ENCODE measurements at regions not wholly inside any gene's neighbourhood (a gene's known extent, or its start where the extent isn't known, plus 50 kb on each side); places are given as distances from the start of the nearest gene placed in this dataset.

GRCh38 chr1:191099696-191100095 lies 622.0 kb upstream of the BRINP3 start:
- Histone ChIP-seq H3K9me3 (ENCODE audit: low read depth, low read length) (no peaks in the 10 kb centered on the region), H3K9ac (ENCODE audit: insufficient read length) (no peak overlapping the region), H3K36me3 (ENCODE audit: insufficient read depth, low read length) (no peaks in the 10 kb centered on the region), H3K27ac (no peak overlapping the region), H3K4me3 (no peak overlapping the region)
- DNase-seq (ENCODE audit: low read depth, low spot score) = no peak
- TF ChIP-seq POLR2AphosphoS5 (IDR thresholded peaks at IDR 0.05; ENCODE audit: borderline replicate concordance, low read depth, low read length) (no peak), EZH2 (IDR thresholded peaks at IDR 0.05) (no peak), FOXP2 (optimal IDR thresholded peaks at IDR 0.05; ENCODE audit: control extremely low read depth, extremely low read length, insufficient read depth) (no peak)

DNA sequence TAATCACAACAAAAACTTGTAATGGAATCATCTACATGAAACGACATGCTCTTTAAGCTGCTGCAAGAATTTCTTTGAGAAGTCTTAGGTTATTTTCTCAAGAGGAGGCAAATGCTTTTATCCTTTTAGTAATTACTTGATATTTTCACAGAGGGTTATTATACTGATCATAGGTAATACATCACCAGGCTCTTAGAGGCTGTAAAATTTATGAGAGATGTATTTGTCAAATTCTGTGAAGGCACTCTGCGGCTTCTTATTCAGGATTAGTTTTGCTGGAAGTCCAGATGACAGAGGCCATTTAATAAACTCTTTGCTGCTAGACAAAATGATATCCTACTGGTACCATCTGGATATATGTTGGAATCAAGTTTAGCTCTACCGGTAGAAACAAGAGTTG lies 624.3 kb upstream of the BRINP3 start:
- no peak overlapping the region for H3K9ac ChIP-seq (ENCODE audit: insufficient read length)
- TF ChIP-seq POLR2AphosphoS5 (IDR thresholded peaks at IDR 0.05; ENCODE audit: borderline replicate concordance, low read depth, low read length) (no peak), EZH2 (IDR thresholded peaks at IDR 0.05) (no peak), FOXP2 (optimal IDR thresholded peaks at IDR 0.05; ENCODE audit: control extremely low read depth, extremely low read length, insufficient read depth) (no peak)
- H3K4me3 ChIP-seq = no peak overlapping the region
- no peaks in the 10 kb centered on the region for H3K9me3 ChIP-seq (ENCODE audit: low read depth, low read length)
- no peak for DNase-seq (ENCODE audit: low read depth, low spot score)
- no peaks in the 10 kb centered on the region for H3K36me3 ChIP-seq (ENCODE audit: insufficient read depth, low read length)
- no peak overlapping the region for H3K27ac ChIP-seq

DNA sequence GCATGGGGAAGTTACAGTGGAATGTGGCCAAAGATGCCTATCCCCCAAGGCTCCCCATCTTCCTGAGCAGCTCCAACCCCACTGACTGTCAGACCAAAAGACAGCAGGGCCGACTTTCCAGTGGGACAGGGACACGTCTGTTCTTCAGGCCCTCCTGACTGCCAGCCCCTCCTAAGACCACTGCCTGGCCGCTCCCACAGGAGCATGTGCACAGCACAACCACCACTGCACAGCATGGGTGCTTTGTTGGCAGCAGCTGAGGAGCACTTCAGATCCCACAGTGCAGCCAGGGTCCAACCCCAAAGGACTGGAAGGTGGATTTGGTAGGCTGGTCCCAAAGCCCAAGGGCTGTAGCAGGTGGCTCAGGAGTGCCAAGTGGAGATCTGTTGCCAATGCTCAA lies 648.3 kb upstream of the BRINP3 start:
- TF ChIP-seq EZH2 (IDR thresholded peaks at IDR 0.05) (no peak), FOXP2 (optimal IDR thresholded peaks at IDR 0.05; ENCODE audit: control extremely low read depth, extremely low read length, insufficient read depth) (no peak), POLR2AphosphoS5 (IDR thresholded peaks at IDR 0.05; ENCODE audit: borderline replicate concordance, low read depth, low read length) (no peak)
- no peak overlapping the region for H3K27ac ChIP-seq

DNA sequence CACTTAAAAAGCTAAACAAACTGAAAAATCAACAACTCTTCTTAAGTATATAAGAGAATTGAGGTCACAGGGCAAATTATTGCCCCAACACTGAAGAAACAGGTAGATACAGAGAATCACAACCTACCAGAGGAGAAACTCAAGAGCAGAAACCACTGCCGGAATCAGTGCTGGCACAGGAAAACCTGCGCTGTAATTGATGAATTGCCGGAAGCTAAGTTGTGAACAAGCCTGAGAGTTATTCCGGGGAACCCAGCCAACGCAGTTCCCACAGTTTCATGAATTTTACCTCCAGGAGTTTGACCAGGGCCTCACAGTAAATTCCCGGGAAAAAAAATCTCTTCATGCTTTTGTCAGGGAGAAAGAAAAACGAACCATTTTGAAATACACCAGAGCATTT lies 657.1 kb upstream of the BRINP3 start:
- DNase-seq (ENCODE audit: low read depth, low spot score) = no peak
- H3K9ac ChIP-seq (ENCODE audit: insufficient read length) = no peak overlapping the region
- H3K4me3 ChIP-seq = no peak overlapping the region
- H3K9me3 ChIP-seq (ENCODE audit: low read depth, low read length) = no peaks in the 10 kb centered on the region
- no peaks in the 10 kb centered on the region for H3K36me3 ChIP-seq (ENCODE audit: insufficient read depth, low read length)
- H3K27ac ChIP-seq = no peak overlapping the region
- TF ChIP-seq FOXP2 (optimal IDR thresholded peaks at IDR 0.05; ENCODE audit: control extremely low read depth, extremely low read length, insufficient read depth) (no peak), EZH2 (IDR thresholded peaks at IDR 0.05) (no peak), POLR2AphosphoS5 (IDR thresholded peaks at IDR 0.05; ENCODE audit: borderline replicate concordance, low read depth, low read length) (no peak)

More for the DNA sequence above, 648.3 kb upstream of the BRINP3 start:
- no peak overlapping the region for H3K4me3 ChIP-seq
- H3K9me3 ChIP-seq (ENCODE audit: low read depth, low read length) = no peaks in the 10 kb centered on the region
- no peak overlapping the region for H3K9ac ChIP-seq (ENCODE audit: insufficient read length)
- DNase-seq (ENCODE audit: low read depth, low spot score) = no peak
- H3K36me3 ChIP-seq (ENCODE audit: insufficient read depth, low read length) = no peaks in the 10 kb centered on the region

DNA sequence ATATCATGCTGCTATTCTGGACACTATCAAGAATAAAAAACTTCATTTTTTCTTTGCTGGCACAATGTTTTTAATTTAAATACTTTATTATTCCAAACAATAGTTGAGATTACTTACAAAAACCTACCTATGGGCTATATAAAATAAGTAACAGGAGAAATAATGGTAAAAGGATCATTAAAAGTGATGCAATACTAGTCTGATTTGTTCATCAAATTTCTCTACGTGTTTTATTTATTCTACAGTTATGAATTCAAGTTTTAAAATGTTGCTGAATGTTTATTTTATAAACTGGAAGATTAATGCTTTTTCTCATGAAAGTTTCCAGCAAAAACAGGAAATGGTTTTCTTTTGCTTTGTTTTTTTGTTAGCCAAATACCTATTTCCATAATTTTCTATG lies 662.4 kb upstream of the BRINP3 start:
- H3K27ac ChIP-seq = no peak overlapping the region; the same call in 1 of the 2 replicates
- H3K9ac ChIP-seq (ENCODE audit: insufficient read length) = no peak overlapping the region
- no peak overlapping the region for H3K4me3 ChIP-seq
- TF ChIP-seq FOXP2 (optimal IDR thresholded peaks at IDR 0.05; ENCODE audit: control extremely low read depth, extremely low read length, insufficient read depth) (no peak), EZH2 (IDR thresholded peaks at IDR 0.05) (no peak), POLR2AphosphoS5 (IDR thresholded peaks at IDR 0.05; ENCODE audit: borderline replicate concordance, low read depth, low read length) (no peak)
- DNase-seq (ENCODE audit: low read depth, low spot score) = no peak
- H3K9me3 ChIP-seq (ENCODE audit: low read depth, low read length) = no peaks in the 10 kb centered on the region
- H3K36me3 ChIP-seq (ENCODE audit: insufficient read depth, low read length) = no peaks in the 10 kb centered on the region

- H3K9ac ChIP-seq (ENCODE audit: insufficient read length) = no peak overlapping the region
- H3K9me3 ChIP-seq (ENCODE audit: low read depth, low read length) = no peaks in the 10 kb centered on the region
- DNase-seq (ENCODE audit: low read depth, low spot score) = no peak
- TF ChIP-seq POLR2AphosphoS5 (IDR thresholded peaks at IDR 0.05; ENCODE audit: borderline replicate concordance, low read depth, low read length) (no peak), FOXP2 (optimal IDR thresholded peaks at IDR 0.05; ENCODE audit: control extremely low read depth, extremely low read length, insufficient read depth) (no peak), EZH2 (IDR thresholded peaks at IDR 0.05) (no peak)
- no peak overlapping the region for H3K4me3 ChIP-seq
- H3K27ac ChIP-seq = no peak overlapping the region
- no peaks in the 10 kb centered on the region for H3K36me3 ChIP-seq (ENCODE audit: insufficient read depth, low read length)
These were observed 665.1 kb upstream of the BRINP3 start for GRCh38 chr1:191142748-191143147.

- TF ChIP-seq FOXP2 (optimal IDR thresholded peaks at IDR 0.05; ENCODE audit: control extremely low read depth, extremely low read length, insufficient read depth) (no peak), EZH2 (IDR thresholded peaks at IDR 0.05) (no peak), POLR2AphosphoS5 (IDR thresholded peaks at IDR 0.05; ENCODE audit: borderline replicate concordance, low read depth, low read length) (no peak)
- Histone ChIP-seq H3K4me3 (no peak overlapping the region), H3K27ac (no peak overlapping the region), H3K36me3 (ENCODE audit: insufficient read depth, low read length) (no peaks in the 10 kb centered on the region), H3K9ac (ENCODE audit: insufficient read length) (no peak overlapping the region), H3K9me3 (ENCODE audit: low read depth, low read length) (no peaks in the 10 kb centered on the region)
- DNase-seq (ENCODE audit: low read depth, low spot score) = no peak
These were observed 668.2 kb upstream of the BRINP3 start for GRCh38 chr1:191145834-191146233.

- H3K36me3 ChIP-seq (ENCODE audit: insufficient read depth, low read length) = no peaks in the 10 kb centered on the region
- H3K9me3 ChIP-seq (ENCODE audit: low read depth, low read length) = no peaks in the 10 kb centered on the region
- no peak overlapping the region for H3K27ac ChIP-seq
- no peak for DNase-seq (ENCODE audit: low read depth, low spot score)
- H3K9ac ChIP-seq (ENCODE audit: insufficient read length) = no peak overlapping the region
- no peak overlapping the region for H3K4me3 ChIP-seq
- no peak for TF ChIP-seq EZH2 (IDR thresholded peaks at IDR 0.05)
- TF ChIP-seq FOXP2 (optimal IDR thresholded peaks at IDR 0.05; ENCODE audit: control extremely low read depth, extremely low read length, insufficient read depth) = no peak
- TF ChIP-seq POLR2AphosphoS5 (IDR thresholded peaks at IDR 0.05; ENCODE audit: borderline replicate concordance, low read depth, low read length) = no peak
These were observed 673.7 kb upstream of the BRINP3 start for GRCh38 chr1:191151321-191151807.

GRCh38 chr1:191152776-191153175 lies 675.1 kb upstream of the BRINP3 start:
- no peak overlapping the region for H3K9ac ChIP-seq (ENCODE audit: insufficient read length)
- no peak for DNase-seq (ENCODE audit: low read depth, low spot score)
- TF ChIP-seq POLR2AphosphoS5 (IDR thresholded peaks at IDR 0.05; ENCODE audit: borderline replicate concordance, low read depth, low read length) = no peak
- no peaks in the 10 kb centered on the region for H3K36me3 ChIP-seq (ENCODE audit: insufficient read depth, low read length)
- no peaks in the 10 kb centered on the region for H3K9me3 ChIP-seq (ENCODE audit: low read depth, low read length)
- no peak overlapping the region for H3K4me3 ChIP-seq
- H3K27ac ChIP-seq = no peak overlapping the region
